RWPE2 (cell line): ENCODE measurements at regions not wholly inside any gene's neighbourhood (a gene's known extent, or its start where the extent isn't known, plus 50 kb on each side); places are given as distances from the start of the nearest gene placed in this dataset.

ENCODE experiments used
- ATAC-seq: fragments of 200-7000 bp; cut with Tn5 transposase; 3 replicates; pipeline ENCODE4 v1.9.1; 2021; ENCODE audit warnings: low read depth
- DNase-seq: peaks from one replicate; pipeline ENCODE4 v3.0.0-alpha.2; 2020; ENCODE audit warnings: low spot score
- H3K27ac ChIP-seq: fragments of 450-650 bp; 2 replicates; pipeline ENCODE4 v1.5.1; 2017; ENCODE audit warnings: mild to moderate bottlenecking; ENCODE audit not compliant: poor library complexity, severe bottlenecking
- H3K27me3 ChIP-seq: fragments of 250-450 bp; sonication (Bioruptor Pico); 2 replicates; pipeline ENCODE4 v1.5.1; 2021; ENCODE audit warnings: mild to moderate bottlenecking, moderate library complexity; ENCODE audit not compliant: insufficient read depth, poor library complexity, severe bottlenecking
- H3K36me3 ChIP-seq: fragments of 250-450 bp; sonication (Bioruptor Pico); 2 replicates; pipeline ENCODE4 v1.5.1; 2020; ENCODE audit warnings: low read depth, mild to moderate bottlenecking, moderate library complexity
- H3K4me1 ChIP-seq: fragments of 250-450 bp; sonication (Bioruptor Pico); 2 replicates; pipeline ENCODE4 v1.5.1; 2021; ENCODE audit warnings: mild to moderate bottlenecking, moderate library complexity; ENCODE audit not compliant: insufficient read depth, poor library complexity, severe bottlenecking
- H3K4me3 ChIP-seq: fragments of 250-450 bp; sonication (Bioruptor Pico); 2 replicates; pipeline ENCODE4 v1.5.1; 2021; ENCODE audit warnings: mild to moderate bottlenecking, moderate library complexity; ENCODE audit not compliant: severe bottlenecking
- H3K9me3 ChIP-seq: fragments of 250-450 bp; sonication (Bioruptor Pico); 2 replicates; pipeline ENCODE4 v1.5.1; 2021; ENCODE audit warnings: mild to moderate bottlenecking, moderate library complexity; ENCODE audit not compliant: severe bottlenecking
- TF ChIP-seq, protein P1 (sequence below): fragments of 450-650 bp; IDR thresholded peaks from one replicate; pipeline ENCODE4 v1.5.1; 2017; ENCODE audit warnings: mild to moderate bottlenecking, moderate library complexity; ENCODE audit not compliant: poor library complexity, severe bottlenecking

DNA sequence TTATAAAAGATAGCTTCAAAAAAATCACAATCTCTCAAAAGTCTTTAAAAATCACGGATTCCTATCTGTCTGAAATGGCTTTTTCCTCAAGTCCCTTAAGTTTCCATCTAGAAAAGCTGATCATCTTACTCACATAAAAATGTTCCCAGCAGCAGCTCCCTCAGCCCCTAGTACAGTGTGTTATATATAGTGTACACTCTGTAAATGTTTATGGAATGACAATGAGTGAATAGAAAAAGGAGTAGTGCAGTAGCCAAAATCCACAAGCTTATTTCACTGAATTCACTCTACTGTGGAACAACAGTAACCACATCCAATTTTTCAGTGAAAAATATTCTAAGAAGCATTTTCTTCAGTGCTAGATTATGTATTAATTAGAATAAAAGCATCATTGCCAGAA, 609.4 kb downstream of the DTWD2 start:
- Histone ChIP-seq H3K27me3 (peaks cover 5% of the 10 kb centered on the region), H3K9me3 (no peaks in the 10 kb centered on the region), H3K36me3 (no peaks in the 10 kb centered on the region), H3K4me1 (no peaks in the 10 kb centered on the region), H3K4me3 (no peak overlapping the region), H3K27ac (no peak overlapping the region)
- TF ChIP-seq, protein P1, sequence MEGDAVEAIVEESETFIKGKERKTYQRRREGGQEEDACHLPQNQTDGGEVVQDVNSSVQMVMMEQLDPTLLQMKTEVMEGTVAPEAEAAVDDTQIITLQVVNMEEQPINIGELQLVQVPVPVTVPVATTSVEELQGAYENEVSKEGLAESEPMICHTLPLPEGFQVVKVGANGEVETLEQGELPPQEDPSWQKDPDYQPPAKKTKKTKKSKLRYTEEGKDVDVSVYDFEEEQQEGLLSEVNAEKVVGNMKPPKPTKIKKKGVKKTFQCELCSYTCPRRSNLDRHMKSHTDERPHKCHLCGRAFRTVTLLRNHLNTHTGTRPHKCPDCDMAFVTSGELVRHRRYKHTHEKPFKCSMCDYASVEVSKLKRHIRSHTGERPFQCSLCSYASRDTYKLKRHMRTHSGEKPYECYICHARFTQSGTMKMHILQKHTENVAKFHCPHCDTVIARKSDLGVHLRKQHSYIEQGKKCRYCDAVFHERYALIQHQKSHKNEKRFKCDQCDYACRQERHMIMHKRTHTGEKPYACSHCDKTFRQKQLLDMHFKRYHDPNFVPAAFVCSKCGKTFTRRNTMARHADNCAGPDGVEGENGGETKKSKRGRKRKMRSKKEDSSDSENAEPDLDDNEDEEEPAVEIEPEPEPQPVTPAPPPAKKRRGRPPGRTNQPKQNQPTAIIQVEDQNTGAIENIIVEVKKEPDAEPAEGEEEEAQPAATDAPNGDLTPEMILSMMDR, result no peak
- no peak for DNase-seq
- no peak for ATAC-seq

DNA sequence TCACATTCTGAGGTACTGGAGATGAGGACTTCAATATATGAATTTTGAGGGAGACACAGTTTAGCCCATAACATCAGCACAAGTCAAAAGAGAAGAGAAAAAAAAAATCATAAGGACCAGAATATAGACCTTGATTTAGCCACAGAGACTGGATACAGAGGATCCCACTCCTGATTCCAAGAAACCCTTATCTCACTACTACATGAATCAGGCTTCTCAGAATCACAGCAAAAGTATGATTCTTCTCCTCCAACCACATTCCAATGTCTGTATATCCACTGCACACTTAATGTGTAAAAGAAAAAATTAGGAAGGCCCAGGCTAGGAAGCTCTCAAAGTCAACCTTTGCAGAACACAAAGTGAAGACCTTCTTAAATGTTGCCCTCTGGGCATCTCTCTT, 610.9 kb downstream of the DTWD2 start:
- peaks cover 5% of the 10 kb centered on the region for H3K27me3 ChIP-seq
- TF ChIP-seq, protein P1, result no peak
- no peak overlapping the region for H3K27ac ChIP-seq
- no peak overlapping the region for H3K4me3 ChIP-seq
- H3K4me1 ChIP-seq, result no peaks in the 10 kb centered on the region
- no peaks in the 10 kb centered on the region for H3K36me3 ChIP-seq
- no peak for ATAC-seq
- no peaks in the 10 kb centered on the region for H3K9me3 ChIP-seq
- no peak for DNase-seq

- TF ChIP-seq, protein P1, result no peak
- H3K27ac ChIP-seq, result no peak overlapping the region
- peaks cover 5% of the 10 kb centered on the region for H3K27me3 ChIP-seq
- no peaks in the 10 kb centered on the region for H3K36me3 ChIP-seq
- H3K4me3 ChIP-seq, result no peak overlapping the region
- H3K4me1 ChIP-seq, result no peaks in the 10 kb centered on the region
- DNase-seq (no peak), ATAC-seq (no peak)
- no peaks in the 10 kb centered on the region for H3K9me3 ChIP-seq
These were observed 616.1 kb downstream of the DTWD2 start for GRCh38 chr5:118371973-118372831.

- TF ChIP-seq, protein P1, result no peak
- no peak for ATAC-seq
- no peaks in the 10 kb centered on the region for H3K4me1 ChIP-seq
- no peak overlapping the region for H3K4me3 ChIP-seq
- no peak for DNase-seq
- no peaks in the 10 kb centered on the region for H3K36me3 ChIP-seq
- H3K27ac ChIP-seq, result no peak overlapping the region
- H3K9me3 ChIP-seq, result no peaks in the 10 kb centered on the region
- H3K27me3 ChIP-seq, result no peaks in the 10 kb centered on the region
These were observed 621.9 kb downstream of the DTWD2 start for GRCh38 chr5:118366429-118366828.

DNA sequence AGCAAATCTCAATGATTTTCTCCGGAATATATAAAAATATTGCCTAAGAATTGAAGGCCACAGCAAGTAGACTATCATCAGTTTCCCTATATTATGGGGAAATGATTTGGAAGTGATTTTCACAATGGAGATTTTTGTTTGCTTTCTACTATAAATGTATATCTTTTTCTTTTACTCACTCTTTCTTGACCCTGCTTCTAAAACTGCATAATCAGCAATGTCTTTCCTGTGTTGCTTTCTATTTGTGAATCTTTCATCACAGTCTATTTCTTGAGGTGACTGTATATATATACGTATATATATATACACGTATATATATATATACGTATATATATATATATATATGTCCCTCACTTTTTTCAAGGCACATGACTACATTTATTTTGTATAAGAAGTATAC, 622.6 kb downstream of the DTWD2 start:
- no peak for DNase-seq
- Histone ChIP-seq H3K4me1 (no peaks in the 10 kb centered on the region), H3K36me3 (no peaks in the 10 kb centered on the region), H3K27ac (no peak overlapping the region), H3K9me3 (no peaks in the 10 kb centered on the region), H3K27me3 (no peaks in the 10 kb centered on the region), H3K4me3 (no peak overlapping the region)
- ATAC-seq, result no peak
- TF ChIP-seq, protein P1, result no peak
